ENCODE measurements at regions not wholly inside any gene's neighbourhood (a gene's known extent, or its start where the extent isn't known, plus 50 kb on each side); places are given as distances from the start of the nearest gene placed in this dataset.

GRCh38 chr20:60817891-60818290 is 434.2 kb upstream of the CDH4 start:
- no peak for DNase-seq

GRCh38 chr20:60819511-60819910 is 432.6 kb upstream of the CDH4 start:
- DNase-seq: no peak

- DNase-seq: no peak
These were observed 431.9 kb upstream of the CDH4 start for GRCh38 chr20:60820149-60820548.

GRCh38 chr20:60820918-60821317 is 431.1 kb upstream of the CDH4 start:
- DNase-seq: no peak

- no peak for DNase-seq
These were observed 429.1 kb upstream of the CDH4 start for GRCh38 chr20:60822699-60823607.

GRCh38 chr20:60835876-60836275 is 416.2 kb upstream of the CDH4 start:
- DNase-seq: no peak

- no peak for DNase-seq
These were observed 414.8 kb upstream of the CDH4 start for GRCh38 chr20:60837173-60837770.

GRCh38 chr20:60838297-60838696 is 413.8 kb upstream of the CDH4 start:
- no peak for DNase-seq

- no peak for DNase-seq
These were observed 411.1 kb upstream of the CDH4 start for GRCh38 chr20:60840971-60841370.

- no peak for DNase-seq
These were observed 406.9 kb upstream of the CDH4 start for GRCh38 chr20:60845146-60845545.

- no peak for DNase-seq
These were observed 400.0 kb upstream of the CDH4 start for GRCh38 chr20:60851826-60852704.

- no peak for DNase-seq
These were observed 394.4 kb upstream of the CDH4 start for GRCh38 chr20:60857708-60858107.

GRCh38 chr20:60862601-60863000 is 389.5 kb upstream of the CDH4 start:
- DNase-seq: no peak

- no peak for DNase-seq
These were observed 388.5 kb upstream of the CDH4 start for GRCh38 chr20:60863548-60863947.

- DNase-seq: no peak
These were observed 384.5 kb upstream of the CDH4 start for GRCh38 chr20:60867589-60867988.

GRCh38 chr20:60868316-60868891 is 383.7 kb upstream of the CDH4 start:
- no peak for DNase-seq

- DNase-seq: no peak
These were observed 383.0 kb upstream of the CDH4 start for GRCh38 chr20:60869087-60869486.

GRCh38 chr20:60869625-60870024 is 382.4 kb upstream of the CDH4 start:
- DNase-seq: no peak

GRCh38 chr20:60870040-60870439 is 382.0 kb upstream of the CDH4 start:
- DNase-seq: no peak

- no peak for DNase-seq
These were observed 379.8 kb upstream of the CDH4 start for GRCh38 chr20:60872224-60872623.

- DNase-seq: no peak
These were observed 374.8 kb upstream of the CDH4 start for GRCh38 chr20:60877071-60877857.

GRCh38 chr20:60882836-60883235 is 369.2 kb upstream of the CDH4 start:
- DNase-seq: no peak

Measured in midbrain (tissue), 1 donor.